NCI-H526 treated with DMSO at 0.1 percent for 48 hours (cell line): ENCODE measurements at regions not wholly inside any gene's neighbourhood (a gene's known extent, or its start where the extent isn't known, plus 50 kb on each side); places are given as distances from the start of the nearest gene placed in this dataset.
A peak's percentile ranks its signal among the peaks of the same experiment; 100 is the strongest.
"Not testable (repeated sequence)": the region's sequence is repeated elsewhere in the genome, so short reads cannot be mapped to it uniquely, and the experiment has no call there.

Source experiments
- DNase-seq: peaks from one replicate; lab custom pipeline; 2025; lab: John Stamatoyannopoulos, UW

- not testable (repeated sequence) for DNase-seq
These were observed 70.8 kb downstream of the TBC1D26 start for GRCh38 chr17:15802917-15803316.

- DNase-seq: not testable (repeated sequence)
These were observed 74.7 kb downstream of the TBC1D26 start for GRCh38 chr17:15806825-15807224.

GRCh38 chr17:15813388-15813787 lies 81.3 kb downstream of the TBC1D26 start:
- DNase-seq: not testable (repeated sequence)

DNA sequence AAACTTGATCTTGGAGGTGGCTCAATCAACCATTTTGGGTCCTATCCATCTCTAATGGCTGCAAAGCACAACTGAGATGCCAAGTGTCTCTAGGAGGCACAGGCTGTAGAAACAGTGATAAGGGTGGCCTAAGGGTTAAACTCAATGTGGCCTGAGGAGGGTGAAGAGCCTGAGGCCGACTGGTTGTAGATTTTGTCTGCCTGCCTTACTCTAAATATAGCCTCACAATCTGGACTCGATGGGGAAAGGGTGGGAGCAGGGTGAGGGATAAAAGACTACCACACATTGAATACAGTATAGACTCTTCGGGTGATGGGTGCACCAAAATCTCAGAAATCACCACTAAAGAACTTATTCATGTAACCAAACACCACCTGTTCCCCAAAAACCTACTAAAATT lies 81.9 kb downstream of the TBC1D26 start:
- not testable (repeated sequence) for DNase-seq

DNA sequence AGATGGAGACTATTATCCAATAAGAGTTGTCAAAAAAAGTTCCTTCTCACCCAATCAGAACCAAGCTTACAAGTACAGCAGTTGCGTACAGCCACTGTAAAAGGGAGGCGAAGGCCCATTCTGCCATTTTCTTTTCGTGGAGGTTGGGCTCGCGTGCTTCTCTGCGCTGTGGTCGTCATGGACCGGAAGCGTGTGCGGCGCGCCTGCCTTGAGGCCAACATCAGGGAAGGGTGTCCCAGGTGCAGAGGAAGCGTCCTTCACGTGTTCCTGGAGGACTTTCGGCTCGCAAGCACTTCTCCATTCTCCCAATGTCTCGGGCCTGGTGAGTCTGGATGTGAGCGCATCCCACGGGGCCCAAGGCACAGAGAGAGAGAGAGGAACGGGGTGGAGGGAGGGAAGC lies 85.8 kb downstream of the TBC1D26 start:
- DNase-seq: not testable (repeated sequence)

DNA sequence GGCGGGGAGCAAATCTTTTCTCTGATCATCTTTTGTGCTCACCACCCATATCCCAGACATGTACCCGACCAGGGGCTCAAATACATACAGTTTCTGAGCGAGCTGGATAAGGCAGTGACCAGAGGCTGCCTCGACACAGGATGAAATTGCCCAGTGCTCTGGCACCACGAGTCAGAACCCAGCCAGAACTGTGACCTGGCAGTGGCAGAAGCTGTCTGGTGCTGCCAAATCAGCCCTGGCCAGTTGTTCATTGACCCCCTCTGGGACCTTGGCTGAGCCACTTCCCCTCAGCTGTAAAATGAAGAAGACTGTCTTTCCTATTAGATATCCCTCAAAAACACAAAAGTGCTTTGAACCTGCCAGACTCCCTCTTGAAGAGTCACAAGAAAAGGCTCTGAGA lies 90.2 kb downstream of the TBC1D26 start:
- not testable (repeated sequence) for DNase-seq

DNA sequence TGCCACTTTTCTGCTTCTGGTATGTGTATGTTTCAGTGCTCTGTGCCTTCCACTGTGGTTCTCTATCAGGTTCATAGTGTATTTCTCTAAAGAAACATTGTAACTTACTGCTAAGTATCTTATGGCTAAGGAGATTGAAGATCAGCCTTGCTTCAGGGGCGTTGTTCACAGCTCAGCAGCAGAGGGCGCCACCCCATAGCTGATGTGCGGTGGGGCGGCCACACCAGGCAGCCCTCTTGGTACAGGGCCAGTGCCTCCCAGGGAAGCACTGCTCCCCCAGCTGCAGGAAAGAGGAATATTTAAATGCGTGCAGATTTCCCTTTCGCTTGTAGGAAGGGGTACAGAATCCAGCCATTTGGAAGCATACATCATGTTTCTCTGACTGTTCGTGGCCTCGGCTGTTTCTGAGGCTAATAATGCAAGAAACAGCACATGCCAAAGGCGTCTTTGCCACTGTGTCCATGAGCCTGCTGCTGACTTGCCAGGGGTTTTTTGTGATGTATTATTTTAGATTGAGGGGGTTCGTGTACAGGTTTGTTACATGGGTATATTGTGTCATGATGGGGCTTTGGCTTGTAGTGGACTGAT lies 96.7 kb downstream of the TBC1D26 start:
- DNase-seq: peak; percentile 6

- not testable (repeated sequence) for DNase-seq
These were observed 98.1 kb downstream of the TBC1D26 start for GRCh38 chr17:15830221-15830620.

- DNase-seq: not testable (repeated sequence)
These were observed 99.1 kb downstream of the TBC1D26 start for GRCh38 chr17:15831182-15831581.

GRCh38 chr17:15832921-15833480 lies 100.9 kb downstream of the TBC1D26 start:
- not testable (repeated sequence) for DNase-seq

DNA sequence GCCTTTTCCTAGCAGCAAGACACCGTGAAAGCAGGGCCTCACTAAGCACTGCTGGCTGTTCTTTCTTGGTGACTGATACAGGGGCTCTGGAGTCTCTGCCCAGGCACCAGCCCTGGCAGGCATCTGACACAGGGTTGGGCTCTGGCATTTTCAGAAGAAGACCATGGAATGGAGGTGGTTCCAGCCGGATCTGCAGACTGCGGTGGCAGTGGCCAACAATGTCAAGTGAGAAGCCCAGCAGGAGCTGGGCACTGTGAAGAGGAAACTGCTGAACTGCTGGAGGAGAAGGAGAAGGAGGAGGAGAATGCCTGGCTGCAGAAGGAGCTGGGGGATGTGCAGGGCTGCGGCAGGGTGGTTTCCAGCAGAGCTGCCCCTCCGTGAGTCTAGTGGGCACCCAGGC lies 101.8 kb downstream of the TBC1D26 start:
- not testable (repeated sequence) for DNase-seq

GRCh38 chr17:15835481-15835880 lies 103.4 kb downstream of the TBC1D26 start:
- not testable (repeated sequence) for DNase-seq

DNA sequence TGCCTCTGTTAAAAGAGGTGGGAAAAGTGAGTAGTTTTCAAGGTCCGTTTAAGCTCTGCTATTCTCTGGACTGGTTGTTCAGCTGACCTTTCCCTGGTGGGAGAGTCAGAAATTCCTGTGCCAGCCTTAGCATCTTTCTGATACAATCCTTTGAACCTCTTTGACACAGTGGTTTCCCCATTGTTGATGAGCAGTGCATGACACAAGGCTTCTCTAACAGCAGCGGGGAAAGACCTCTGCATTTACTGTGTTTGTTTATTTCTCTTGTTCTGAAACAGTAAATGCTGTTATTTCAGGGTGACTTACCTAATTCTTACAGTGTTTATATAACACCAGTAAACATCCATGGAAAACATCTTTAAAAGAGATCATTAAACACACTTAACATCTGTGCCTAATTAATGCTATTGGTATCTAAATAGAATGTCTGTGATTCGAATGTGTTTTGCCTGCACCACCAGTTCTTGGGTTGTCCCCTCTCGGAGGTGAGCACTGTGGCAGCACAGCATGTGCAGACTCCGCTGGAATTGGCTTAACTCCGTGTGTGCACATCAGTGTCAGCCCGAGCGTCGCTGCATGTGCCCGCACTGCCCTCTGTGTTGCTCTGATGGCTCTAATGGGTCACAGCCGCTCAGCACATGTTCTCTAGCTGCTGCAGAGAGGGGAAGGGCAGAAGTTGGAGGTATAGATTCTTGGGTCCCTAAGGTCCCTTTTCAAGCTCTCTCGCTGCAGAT lies 104.3 kb downstream of the TBC1D26 start:
- not testable (repeated sequence) for DNase-seq

DNA sequence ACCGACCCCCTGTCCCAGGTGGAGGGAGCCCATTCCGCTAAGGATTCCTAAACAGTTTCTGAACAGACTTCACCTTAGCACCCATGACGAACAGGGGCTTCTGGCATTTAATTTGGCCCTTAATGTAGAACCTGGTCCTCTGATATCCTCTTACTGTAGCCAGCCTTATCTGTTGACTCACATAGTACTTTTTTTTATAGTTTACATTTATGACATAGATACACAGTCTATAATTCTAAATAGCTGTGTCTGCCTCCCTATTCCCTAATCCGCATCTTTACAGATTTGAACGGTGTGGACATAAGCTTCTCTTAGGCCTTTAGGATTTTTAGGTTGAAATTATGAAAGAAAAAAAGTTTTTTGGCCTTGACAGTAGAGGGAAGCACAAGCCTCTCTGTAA lies 104.9 kb downstream of the TBC1D26 start:
- not testable (repeated sequence) for DNase-seq

DNA sequence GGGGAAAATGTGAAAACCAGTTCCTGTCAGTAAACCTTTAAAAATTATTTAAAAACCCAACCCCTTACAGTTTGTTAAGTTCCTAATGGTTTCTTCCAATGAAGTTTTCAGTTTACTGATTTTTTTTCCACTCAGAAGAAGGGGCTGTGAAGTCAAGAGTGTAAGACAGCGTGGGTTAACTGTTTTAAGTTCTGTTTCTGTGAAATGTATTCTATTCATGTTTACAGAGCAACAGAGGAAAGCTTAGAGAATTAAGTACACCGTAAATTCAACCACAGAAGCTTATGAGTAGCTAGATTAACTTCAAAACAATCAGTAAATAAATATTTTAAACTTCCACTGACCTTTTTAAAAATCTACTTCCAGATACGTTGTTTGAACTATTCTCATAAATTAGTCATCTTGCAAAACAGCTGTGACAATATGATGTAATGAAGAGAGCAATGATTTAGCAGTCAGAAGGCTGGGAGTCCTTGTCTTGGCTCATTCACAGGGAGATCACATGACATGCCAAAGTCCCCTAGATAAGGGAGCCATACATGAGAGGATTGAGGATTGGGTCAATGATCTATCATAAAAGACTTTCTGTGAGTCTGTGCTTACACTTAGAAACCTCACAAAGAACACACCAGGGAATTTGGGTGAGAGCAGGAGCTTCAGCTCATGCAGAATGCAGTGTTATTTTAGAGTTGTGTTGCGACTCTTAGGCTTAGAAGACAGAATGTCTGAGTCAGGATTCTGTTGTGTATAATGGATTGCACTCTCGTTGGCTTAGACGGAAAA lies 97.3 kb upstream of the ADORA2B start:
- DNase-seq: not testable (repeated sequence)

DNA sequence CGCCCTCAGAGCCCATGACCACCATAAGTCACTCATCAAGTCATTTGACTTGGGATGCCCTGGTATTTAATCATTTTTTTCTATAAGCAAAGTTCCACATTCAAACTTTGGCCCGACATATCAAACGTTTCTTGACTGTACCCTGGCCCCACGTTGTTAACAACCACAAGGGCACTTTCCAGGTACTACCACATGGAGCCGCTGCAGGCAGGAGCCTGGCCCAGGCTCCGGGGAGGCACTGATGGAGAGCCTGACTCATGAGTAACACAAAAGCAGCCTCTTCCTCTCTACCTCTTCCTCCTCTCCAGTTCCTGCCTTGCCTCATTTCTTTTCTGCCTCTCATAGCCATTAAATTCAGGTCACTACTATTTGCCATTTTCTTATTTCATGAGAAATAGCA lies 95.9 kb upstream of the ADORA2B start:
- not testable (repeated sequence) for DNase-seq

DNA sequence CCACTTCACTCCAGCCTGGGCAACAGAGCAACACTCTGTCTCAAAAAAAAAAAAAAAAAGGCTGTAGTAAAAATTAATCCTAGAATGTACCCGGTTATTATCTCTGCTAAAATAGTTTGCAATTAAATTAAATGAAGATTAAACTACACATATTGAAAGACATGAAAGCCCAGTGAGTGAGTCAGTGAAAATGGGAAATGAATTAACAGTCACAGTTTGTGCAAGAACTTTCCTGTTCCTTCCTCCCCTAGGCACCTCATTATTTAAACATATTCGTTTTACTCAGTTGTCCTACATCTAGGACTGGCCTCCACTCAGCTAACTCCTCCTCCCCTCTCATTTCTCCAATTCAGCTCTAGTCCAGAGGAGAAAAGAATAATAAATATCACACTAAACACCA lies 94.9 kb upstream of the ADORA2B start:
- not testable (repeated sequence) for DNase-seq

DNA sequence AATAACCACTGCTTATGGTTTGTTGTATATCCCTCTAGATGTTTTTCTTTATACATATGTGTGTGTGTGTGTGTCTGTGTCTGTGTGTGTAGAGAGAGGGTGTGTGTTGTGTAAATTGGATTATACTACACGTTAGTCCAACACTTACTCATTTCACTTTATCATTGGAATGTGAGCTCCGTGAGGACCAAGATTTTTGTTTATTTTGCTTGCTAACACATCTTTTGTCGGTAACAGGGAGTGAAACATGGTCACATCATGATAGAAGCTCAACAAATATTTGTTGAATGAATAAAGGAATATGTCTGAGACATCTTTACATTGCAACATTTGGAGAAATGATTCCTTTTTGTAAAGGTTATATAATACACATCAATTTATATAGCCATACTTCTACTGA lies 94.2 kb upstream of the ADORA2B start:
- DNase-seq: not testable (repeated sequence)

DNA sequence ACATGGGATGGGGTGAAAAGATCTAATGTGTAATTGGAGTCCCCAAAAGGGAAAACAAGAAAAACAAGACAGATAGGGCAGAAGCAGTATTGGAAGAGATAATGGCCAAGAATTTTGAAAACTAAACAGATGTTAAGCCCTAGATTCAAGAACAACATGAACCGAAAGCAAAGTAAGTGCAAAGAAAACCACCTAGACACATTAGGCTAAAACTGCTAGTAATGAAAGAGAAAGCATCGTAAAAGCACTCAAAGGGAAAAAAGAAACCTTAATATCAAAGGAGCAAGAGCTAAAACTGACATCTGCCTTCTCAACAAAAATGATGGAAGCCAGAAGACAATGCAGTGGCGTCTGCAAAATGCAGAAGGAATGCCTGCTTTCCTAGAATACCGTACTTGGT lies 92.1 kb upstream of the ADORA2B start:
- DNase-seq: not testable (repeated sequence)

DNA sequence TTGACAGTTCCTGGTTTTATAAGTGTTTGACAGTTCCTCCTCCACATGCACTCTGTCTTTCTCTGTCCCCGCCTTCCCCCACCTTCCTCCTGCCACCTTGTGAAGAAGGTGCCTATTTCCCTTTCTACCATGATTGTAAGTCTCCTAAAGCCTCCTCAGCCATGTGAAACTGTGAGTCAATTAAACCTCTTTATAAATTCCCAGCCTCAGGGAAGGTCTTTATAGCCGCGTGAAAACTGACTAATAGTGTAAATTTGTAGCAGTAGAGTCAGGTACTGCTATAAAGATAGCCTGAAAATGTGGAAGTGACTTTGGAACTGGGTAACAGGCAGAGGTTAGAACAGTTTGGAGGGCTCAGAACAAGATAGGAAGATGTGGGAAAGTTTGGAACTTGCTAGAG lies 88.7 kb upstream of the ADORA2B start:
- DNase-seq: not testable (repeated sequence)

- not testable (repeated sequence) for DNase-seq
These were observed 88.2 kb upstream of the ADORA2B start for GRCh38 chr17:15856745-15857144.

DNA sequence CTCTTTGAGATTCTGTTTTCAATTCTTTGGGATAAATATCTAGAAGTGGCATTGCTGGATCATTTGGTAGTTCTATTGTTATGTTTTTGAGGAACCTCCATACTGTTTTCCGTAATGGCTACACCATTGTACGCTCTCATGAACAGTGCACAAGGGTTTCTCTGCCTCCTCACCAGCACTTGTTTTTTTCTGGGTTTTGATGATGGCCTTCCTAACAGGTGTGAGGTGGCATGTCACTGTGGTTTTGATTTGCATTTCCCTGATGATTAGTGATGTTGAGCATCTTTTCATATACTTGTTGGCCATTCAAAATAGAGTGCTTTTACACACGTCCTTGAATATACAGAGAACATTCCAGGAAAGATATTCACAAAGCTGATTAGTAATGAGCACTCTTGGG lies 86.8 kb upstream of the ADORA2B start:
- DNase-seq: not testable (repeated sequence)
